Dedifferentiated amniotic fluid mesenchymal stem cell (primary cell): ENCODE measurements at regions not wholly inside any gene's neighbourhood (a gene's known extent, or its start where the extent isn't known, plus 50 kb on each side); places are given as distances from the start of the nearest gene placed in this dataset.

Experiments used
- DNase-seq: peaks from one replicate; pipeline ENCODE4 v3.0.0-alpha.2; 2016; ENCODE audit errors: extremely low spot score

DNA sequence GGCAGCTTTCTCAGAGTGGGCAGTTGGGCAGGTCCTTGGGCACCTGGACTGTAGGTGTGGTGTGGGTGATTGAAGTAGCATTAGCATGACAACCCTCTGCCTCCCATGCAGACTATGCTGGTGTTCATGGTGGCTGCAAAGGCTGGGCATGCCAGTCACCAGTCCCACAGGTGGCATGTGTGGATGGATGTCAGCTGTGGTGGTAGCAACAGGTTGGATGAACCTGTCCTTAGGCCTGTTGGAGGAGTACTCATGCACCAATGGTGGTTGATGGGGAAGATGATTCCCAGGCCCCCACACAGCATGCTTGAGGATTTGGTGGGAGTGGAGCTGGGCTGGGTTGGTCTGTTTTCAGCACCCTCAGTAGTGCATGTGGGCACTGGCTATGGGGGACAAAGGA, 251.1 kb downstream of the PAX1 start:
- DNase-seq: no peak

DNA sequence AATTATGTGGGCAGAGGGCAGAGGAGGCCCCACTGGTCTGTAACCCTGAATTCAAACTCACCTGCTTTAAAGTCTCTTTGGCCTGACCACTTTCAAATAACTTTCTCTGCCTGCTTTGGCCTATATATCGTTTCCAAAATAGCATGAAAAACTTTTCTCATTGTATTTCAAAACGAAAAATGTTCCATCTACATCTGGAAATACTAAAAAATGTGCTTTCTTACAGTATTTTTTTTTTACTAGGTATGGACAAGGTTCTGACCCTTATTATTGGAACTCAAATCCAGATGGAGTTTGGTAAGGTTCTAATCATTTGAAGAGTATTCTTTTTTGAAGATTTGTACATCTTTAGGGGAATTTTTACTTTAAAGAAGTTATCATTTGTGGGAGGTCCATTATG, 241.9 kb downstream of the PAX1 start:
- DNase-seq: no peak

DNA sequence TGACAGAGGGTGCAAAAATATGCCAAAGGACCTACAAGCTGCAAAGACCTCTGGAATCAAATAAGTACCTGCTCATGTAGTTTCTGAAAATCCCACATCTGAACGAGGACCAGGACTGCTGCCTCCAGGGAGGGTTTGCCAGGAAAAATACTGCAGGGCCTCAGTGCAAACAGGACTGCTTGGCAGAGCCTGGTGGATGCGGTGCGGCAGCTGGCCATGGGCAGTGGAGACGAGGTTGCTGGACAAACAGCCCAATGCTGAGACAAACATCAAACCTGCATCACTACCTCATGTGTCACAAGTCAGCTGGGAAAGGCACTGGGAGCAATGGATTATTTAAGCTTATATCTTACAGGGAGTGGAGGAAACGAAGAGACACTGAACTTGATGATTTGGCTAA, 238.8 kb downstream of the PAX1 start:
- no peak for DNase-seq

- DNase-seq: no peak
Measured at GRCh38 chr20:21941941-21942805, 236.7 kb downstream of the PAX1 start.

DNA sequence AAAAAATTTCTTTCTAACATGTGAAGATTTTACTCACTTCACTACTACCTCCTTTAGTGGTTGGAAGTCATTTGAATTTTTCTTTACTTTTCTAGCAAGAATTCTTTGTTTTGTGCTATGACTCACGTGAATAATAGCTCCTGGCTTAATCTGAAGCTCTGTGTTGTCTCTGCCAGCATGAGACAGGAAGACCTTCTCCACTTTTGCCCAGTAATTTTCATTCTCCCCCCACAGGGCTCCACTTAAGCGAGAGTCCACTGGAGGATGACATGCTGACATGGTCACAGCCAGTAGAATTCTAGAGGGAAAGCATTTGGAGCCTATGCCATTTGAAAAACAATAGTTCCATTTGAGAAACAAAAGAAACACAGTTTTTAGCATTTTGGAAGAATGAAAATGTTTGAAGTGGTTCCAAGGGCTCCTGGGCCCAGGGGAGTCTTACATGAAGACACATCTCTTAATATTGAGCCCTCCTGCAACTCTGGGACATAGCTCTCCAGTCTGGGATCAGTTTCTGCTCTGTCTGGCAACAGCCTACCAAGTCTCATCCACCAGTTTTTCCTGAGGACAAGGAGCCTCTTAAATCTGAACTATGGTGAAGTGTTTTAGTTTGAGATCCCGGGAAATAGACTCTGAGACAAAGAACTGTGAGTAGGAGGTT, 231.4 kb downstream of the PAX1 start:
- DNase-seq: no peak

DNA sequence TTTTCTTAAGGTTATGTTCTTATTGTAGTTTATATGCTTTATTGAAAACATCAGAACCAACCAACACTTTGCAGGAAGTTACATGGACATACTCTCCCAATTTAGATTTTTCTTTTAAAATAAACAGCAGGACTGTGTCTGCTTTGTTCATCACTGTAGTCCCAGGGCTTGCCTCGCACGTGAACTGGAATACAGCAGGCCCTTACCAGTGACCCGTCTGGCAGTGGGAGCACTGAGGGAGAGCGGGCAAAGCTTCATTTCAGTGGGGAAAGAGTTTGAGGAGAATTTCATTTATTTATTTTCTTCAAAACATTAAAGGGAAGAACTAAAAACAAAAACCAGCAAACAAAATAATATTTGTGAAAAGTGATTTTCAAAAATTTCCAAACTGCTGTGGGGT, 230.8 kb downstream of the PAX1 start:
- no peak for DNase-seq

GRCh38 chr20:21933526-21933925, 228.1 kb downstream of the PAX1 start:
- DNase-seq: no peak

- DNase-seq: no peak
Measured at GRCh38 chr20:21921251-21921650, 215.8 kb downstream of the PAX1 start.

DNA sequence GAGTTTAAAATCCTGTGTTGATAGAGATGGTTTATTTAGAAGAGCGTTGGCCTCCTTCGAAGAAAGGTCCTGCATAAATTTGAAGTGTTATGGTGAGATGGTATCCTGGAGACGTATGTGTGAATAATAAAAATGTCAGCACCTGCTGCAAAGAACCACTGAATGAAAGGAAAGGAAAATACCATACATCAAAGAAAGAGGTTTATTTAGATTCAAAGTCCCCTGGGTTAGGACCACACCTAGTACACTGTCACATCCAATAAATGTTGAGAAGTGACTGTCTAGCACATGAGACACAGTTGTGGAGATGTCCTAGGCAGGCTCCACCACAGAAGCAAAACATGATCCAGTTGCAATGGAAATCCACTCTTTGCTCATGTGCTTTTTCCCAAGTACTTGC, 214.7 kb downstream of the PAX1 start:
- no peak for DNase-seq

DNA sequence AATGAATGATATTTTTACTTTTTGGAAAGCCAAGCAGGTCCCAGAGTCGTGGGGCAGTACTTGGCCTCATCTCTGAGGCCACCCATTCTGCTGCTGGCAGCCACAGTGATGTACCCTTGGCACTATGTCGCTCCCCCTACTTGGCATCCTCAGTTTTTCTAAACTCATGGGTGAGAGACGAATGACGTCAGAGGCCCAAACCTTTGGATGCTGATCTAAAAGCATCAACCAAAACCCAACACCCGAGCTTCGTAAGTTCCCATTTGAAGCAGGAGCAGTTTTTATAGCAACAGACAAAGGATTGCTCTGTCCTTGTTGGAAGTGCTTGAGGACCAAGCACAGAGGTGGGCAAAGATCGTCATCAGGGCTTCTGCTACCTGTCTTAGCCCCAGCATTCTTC, 212.9 kb downstream of the PAX1 start:
- no peak for DNase-seq

DNA sequence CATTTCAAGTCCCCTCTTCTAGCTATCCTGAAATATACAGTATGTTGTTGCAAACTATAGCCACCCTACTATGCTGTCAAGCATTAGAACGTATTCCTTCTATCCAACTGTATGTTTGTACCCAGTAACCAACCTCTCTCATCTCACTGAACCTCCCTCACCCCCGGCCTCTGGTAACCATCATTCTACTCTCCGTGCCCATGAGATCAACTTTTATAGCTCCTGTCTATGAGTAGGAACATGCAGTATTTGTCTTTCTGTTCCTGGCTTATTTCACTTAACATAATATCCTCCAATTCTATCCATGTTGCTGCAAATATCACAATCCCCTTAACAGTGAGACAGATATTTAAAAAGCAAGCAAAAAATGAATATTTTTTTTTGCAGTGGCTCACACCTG, 196.9 kb downstream of the PAX1 start:
- DNase-seq: no peak

- DNase-seq: no peak
Measured at GRCh38 chr20:21901470-21902275, 196.2 kb downstream of the PAX1 start.

DNA sequence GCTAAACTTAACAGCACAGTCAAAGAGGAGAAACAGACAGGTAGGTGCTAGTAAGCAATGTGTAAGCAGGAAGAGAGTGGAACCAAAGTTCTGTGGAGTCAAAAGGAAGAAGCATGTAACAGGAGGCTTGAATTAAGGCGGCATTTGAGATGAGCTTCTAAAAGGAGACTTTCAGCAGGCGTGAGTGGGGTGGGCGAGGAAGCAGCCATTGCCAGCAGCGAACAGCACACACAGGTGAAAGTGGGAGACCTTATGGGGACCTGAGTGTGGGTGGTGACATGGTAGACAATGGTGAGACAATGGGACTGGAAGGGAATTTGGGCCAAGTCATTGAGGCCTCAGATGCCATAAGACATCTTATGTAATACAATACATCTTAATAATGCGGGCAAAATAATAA, 195.0 kb downstream of the PAX1 start:
- DNase-seq: no peak

DNA sequence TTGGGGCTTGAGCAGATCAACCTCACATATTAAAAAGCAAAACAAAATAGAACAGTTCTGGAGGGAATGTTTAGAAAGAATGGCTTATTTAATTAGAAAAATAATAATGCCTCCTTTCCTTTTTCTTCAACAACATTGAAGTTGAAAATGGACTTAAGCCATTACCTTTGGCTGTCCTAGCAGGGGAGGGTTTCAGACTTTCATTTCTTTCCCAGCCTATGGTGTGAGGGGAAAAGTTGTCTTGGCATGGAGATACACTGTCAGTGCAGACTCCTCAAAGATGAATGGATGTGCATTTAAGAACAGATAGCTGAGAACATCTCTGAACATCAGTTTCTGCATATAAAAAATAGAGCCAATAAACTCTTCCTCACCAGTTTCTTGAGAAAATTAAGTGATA, 169.5 kb downstream of the PAX1 start:
- no peak for DNase-seq

GRCh38 chr20:21874127-21874526, 168.7 kb downstream of the PAX1 start:
- no peak for DNase-seq

DNA sequence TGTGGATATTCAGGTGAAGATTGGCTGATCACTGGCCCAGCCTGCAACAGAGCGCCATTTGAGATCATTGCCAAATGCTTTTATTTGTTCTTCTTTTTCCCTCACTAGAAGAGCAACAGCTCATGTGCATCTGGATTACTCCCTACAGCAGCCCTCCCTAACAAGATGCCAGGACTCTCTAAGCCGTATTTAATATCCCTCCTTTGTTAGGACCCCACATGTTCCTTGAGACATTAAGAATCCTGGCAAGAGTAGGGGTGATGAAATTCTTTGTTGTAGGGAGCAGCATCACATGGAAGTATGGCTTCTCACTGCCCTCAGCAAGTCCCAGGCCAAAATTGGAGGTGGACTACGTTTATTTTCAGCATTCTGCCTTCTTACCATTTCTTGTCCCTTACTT, 167.8 kb downstream of the PAX1 start:
- DNase-seq: no peak

GRCh38 chr20:21867811-21868210, 162.3 kb downstream of the PAX1 start:
- DNase-seq: no peak

GRCh38 chr20:21867353-21867752, 161.9 kb downstream of the PAX1 start:
- DNase-seq: no peak

- DNase-seq: no peak
Measured at GRCh38 chr20:21862956-21863355, 157.5 kb downstream of the PAX1 start.

DNA sequence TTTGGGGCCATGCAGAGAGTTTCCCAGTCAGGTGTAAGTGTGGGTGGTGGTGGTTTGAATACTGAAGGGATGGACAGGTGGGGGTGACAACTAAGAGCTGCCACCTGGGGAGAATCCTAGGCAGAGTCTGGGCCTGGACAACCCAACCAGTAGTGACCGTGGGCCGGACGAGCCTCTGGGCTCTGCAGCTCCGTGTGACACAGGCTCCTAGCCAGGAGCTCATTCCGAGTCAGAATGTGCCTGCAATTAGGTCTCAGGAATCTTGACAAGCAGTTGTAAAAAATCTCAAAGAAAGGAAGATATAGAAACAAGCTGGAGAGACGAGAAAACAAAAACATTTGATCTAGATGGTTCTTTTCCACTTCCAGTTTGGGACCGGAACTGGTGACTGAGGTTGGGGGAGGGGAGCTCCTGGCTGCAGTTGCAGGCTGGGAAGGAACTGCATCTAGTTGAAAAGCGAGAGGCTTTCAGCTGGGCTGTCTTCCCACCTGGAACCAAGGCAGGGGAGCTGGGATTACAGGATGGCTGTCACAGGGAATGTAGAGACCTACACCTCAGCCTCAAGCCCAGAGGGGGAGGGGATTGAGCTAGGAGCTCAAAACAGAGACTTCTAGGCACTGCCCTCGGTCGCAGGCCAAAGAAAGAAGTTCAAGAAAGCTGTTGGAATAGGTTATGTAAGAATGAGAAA, 156.9 kb downstream of the PAX1 start:
- no peak for DNase-seq

GRCh38 chr20:21840991-21841390, 135.5 kb downstream of the PAX1 start:
- no peak for DNase-seq

DNA sequence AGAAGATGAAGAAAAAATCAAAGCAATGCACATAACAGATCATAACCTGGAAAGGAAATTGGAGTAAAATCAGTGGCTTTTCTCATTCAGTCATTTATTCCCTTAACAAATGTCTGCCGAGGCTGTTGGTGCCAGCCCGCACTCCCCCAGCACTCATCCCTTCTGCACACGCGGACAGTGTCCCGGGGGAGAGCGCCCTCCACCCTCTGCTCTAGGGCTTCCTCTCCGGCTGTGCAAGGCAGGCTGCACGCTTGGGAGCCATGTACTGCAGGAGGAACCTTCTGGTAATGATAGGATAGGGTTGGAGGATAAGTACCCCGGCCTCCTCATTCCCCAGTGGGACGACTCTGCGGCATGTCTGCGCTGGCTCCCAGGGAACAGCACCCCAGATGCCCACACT, 134.5 kb downstream of the PAX1 start:
- DNase-seq: no peak
